DND-41 (cell line): ENCODE measurements at regions not wholly inside any gene's neighbourhood (a gene's known extent, or its start where the extent isn't known, plus 50 kb on each side); places are given as distances from the start of the nearest gene placed in this dataset.

Source experiments
- ATAC-seq: fragments of 200-7000 bp; cut with Tn5 transposase; 3 replicates; pipeline ENCODE4 v1.9.1; 2021; ENCODE audit warnings: low read depth; ENCODE audit not compliant: insufficient read depth
- DNase-seq: peaks from one replicate; pipeline ENCODE4 v3.0.0-alpha.2; 2020
- H2AFZ ChIP-seq: 2 replicates; pipeline ENCODE4 v1.6.0; 2012; ENCODE audit warnings: low read depth, low read length
- H3K27ac ChIP-seq: 2 replicates; pipeline ENCODE4 v1.5.1; 2012; ENCODE audit warnings: low read length, inconsistent platforms
- H3K27me3 ChIP-seq: fragments of 200-600 bp; sonication (generic); 2 replicates; pipeline ENCODE4 v1.6.0; 2012; ENCODE audit warnings: low read length, mild to moderate bottlenecking, inconsistent platforms; ENCODE audit not compliant: insufficient read depth, poor library complexity
- H3K36me3 ChIP-seq: 2 replicates; pipeline ENCODE4 v1.5.1; 2012; ENCODE audit warnings: low read length, inconsistent platforms; ENCODE audit not compliant: insufficient read depth
- H3K4me1 ChIP-seq: 2 replicates; pipeline ENCODE4 v1.5.1; 2012; ENCODE audit warnings: mild to moderate bottlenecking, low read length; ENCODE audit not compliant: insufficient read depth
- H3K4me2 ChIP-seq: 2 replicates; pipeline ENCODE4 v1.6.0; 2012; ENCODE audit warnings: mild to moderate bottlenecking, moderate library complexity, low read length, inconsistent platforms; ENCODE audit not compliant: insufficient read depth
- H3K4me3 ChIP-seq, 2 experiments: fragments of 200-600 bp in 1 of 2; shearing (Covaris generic) in 1 of 2; 2 replicates each; pipeline ENCODE4 v1.5.1; 2012 to 2016; ENCODE audit warnings: inconsistent platforms in 2 of 2, low read length in 2 of 2, mild to moderate bottlenecking in 2 of 2, low read depth in 1 of 2, moderate library complexity in 1 of 2
- H3K79me2 ChIP-seq: 2 replicates; pipeline ENCODE4 v1.6.0; 2012; ENCODE audit warnings: low read length, inconsistent platforms; ENCODE audit not compliant: insufficient read depth
- H3K9ac ChIP-seq: 2 replicates; pipeline ENCODE4 v1.6.0; 2012; ENCODE audit warnings: low read depth, mild to moderate bottlenecking, inconsistent platforms, low read length, moderate library complexity
- H3K9me3 ChIP-seq: 2 replicates; pipeline ENCODE4 v1.5.1; 2012; ENCODE audit warnings: low read length, moderate library complexity, mild to moderate bottlenecking, inconsistent platforms; ENCODE audit not compliant: insufficient read depth, severe bottlenecking
- H4K20me1 ChIP-seq: 2 replicates; pipeline ENCODE4 v1.6.0; 2012; ENCODE audit warnings: low read length; ENCODE audit not compliant: insufficient read depth
- EZH2 ChIP-seq: IDR thresholded peaks from 3 replicates; pipeline ENCODE4 v1.6.1; 2012; ENCODE audit warnings: borderline replicate concordance, low read depth, mild to moderate bottlenecking, moderate library complexity, low read length, inconsistent platforms; ENCODE audit not compliant: severe bottlenecking
- TF ChIP-seq, protein P1 (sequence below): IDR thresholded peaks from 2 replicates; pipeline ENCODE4 v1.5.1; 2012; ENCODE audit warnings: borderline replicate concordance, low read length, moderate library complexity, mild to moderate bottlenecking; ENCODE audit not compliant: poor library complexity, severe bottlenecking; ENCODE audit errors: extremely low read depth

DNA sequence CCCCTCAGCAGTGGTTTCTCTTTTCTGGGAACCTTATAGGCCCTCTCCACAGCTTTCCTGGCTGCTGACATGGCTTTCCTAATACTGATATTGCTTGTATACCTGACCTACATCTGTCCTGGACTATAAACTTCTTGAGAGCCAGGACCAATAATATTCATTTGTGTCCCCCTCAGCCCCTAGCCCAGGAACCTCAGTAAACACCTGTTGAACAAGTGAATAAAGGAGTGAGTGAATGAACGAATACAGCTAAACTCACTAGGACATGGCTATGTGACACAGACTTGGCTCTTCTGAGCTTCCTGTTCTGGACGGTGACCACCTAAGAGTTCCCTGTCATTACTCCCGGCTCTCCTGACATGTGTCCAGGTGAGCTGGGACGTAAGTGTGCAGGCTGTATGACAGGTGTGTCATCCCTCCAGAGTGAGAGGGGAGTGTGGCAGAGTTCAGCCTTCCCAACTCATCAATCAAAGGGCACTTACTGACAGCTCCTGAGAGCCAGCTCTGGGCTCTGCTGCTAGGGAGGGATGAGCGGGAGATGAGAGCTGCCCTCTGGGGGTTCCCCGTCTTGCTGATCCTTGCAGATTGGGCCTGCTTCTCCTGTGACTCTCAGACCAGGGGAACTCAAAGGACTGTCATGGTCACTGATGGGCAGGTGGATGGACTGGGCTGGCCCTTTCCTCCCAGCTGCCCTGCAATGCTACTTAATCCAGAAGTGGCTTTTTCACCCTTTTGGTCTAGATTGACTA, 84.5 kb downstream of the HIF1AN start:
- no peaks in the 10 kb centered on the region; the same call in 1 of the 2 replicates for H4K20me1 ChIP-seq
- H3K27me3 ChIP-seq = peaks cover 33% of the 10 kb centered on the region
- no peak for ATAC-seq
- DNase-seq = no peak
- H2AFZ ChIP-seq = no peak overlapping the region
- H3K9me3 ChIP-seq = no peaks in the 10 kb centered on the region
- H3K27ac ChIP-seq = no peak overlapping the region
- no peak overlapping the region for H3K4me3 ChIP-seq
- TF ChIP-seq EZH2 = no peak
- TF ChIP-seq, protein P1, sequence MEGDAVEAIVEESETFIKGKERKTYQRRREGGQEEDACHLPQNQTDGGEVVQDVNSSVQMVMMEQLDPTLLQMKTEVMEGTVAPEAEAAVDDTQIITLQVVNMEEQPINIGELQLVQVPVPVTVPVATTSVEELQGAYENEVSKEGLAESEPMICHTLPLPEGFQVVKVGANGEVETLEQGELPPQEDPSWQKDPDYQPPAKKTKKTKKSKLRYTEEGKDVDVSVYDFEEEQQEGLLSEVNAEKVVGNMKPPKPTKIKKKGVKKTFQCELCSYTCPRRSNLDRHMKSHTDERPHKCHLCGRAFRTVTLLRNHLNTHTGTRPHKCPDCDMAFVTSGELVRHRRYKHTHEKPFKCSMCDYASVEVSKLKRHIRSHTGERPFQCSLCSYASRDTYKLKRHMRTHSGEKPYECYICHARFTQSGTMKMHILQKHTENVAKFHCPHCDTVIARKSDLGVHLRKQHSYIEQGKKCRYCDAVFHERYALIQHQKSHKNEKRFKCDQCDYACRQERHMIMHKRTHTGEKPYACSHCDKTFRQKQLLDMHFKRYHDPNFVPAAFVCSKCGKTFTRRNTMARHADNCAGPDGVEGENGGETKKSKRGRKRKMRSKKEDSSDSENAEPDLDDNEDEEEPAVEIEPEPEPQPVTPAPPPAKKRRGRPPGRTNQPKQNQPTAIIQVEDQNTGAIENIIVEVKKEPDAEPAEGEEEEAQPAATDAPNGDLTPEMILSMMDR = no peak
- no peak overlapping the region for H3K4me2 ChIP-seq
- no peaks in the 10 kb centered on the region for H3K4me1 ChIP-seq
- no peak overlapping the region for H3K9ac ChIP-seq
- H3K79me2 ChIP-seq = no peaks in the 10 kb centered on the region
- H3K36me3 ChIP-seq = no peaks in the 10 kb centered on the region

DNA sequence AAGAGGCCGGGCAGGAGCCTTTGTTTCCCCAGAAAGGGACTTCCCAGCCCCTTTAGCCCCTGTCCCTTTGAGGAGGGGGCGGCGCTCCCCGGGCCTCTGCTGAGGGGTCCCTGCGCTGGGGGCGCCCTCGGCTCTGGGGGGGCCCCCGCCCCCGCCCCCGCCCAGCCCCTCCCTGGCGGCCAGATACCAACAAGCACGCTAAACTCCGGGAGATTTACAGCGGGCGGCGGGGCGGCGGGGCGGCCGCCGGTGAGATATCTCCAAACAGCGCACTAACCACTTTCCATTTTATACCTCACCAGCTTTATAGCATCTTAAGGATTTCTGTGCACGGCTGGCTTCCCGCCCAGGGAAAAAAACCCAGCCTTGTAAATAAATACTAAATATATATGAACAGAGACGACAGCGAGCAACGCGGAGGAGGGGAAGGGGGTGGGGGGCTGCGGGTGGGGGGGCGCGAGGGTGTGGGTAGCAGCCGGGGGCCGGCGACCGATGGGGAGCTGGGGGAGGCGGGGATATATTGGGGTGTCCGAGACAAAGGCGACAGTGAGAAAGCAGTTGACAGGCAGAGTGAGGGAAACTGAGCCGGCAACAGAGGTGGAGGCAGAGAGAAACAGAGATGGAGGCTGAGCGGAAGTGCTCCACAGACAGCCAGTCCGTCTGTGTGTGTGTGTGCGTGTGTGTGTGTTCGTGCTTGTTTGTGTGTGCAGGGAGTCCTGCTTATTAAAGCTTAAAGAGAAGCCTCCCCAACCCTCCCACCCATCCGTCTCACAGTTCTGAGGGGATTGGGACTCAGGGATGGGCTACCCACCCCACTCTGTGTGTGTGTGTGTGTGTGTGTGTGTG, 85.8 kb downstream of the HIF1AN start:
- Histone ChIP-seq H4K20me1 (no peaks in the 10 kb centered on the region; the same call in 1 of the 2 replicates), H3K4me3 (no peak overlapping the region), H3K4me1 (no peaks in the 10 kb centered on the region), H3K36me3 (no peaks in the 10 kb centered on the region), H3K9me3 (no peaks in the 10 kb centered on the region), H3K27ac (no peak overlapping the region), H3K79me2 (no peaks in the 10 kb centered on the region), H3K9ac (no peak overlapping the region), H3K4me2 (no peak overlapping the region), H3K27me3 (peaks cover 37% of the 10 kb centered on the region), H2AFZ (no peak overlapping the region)
- ATAC-seq (no peak), DNase-seq (no peak)
- TF ChIP-seq, protein P1 = no peak

DNA sequence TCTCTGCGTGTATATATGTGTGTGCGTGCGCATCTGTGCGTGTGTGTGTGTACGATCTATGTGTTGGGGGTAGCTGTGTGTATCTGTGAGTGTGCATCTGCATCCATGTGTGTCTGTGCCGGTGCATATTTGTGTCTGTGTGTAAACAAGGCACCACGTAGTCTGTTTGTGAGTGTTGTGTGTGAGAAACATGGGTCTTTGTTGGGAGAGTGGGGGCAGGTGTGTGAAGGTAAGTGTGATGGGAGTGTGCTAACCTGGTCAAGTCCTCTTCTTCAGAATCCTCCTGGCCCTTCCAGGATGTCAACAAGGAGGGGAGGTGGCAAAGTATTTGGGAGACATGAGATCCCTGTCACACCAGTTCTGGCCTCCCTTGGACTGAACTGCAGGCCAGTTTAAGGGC, 87.2 kb downstream of the HIF1AN start:
- no peak for TF ChIP-seq EZH2
- TF ChIP-seq, protein P1 = no peak
- DNase-seq (no peak), ATAC-seq (no peak)
- Histone ChIP-seq H4K20me1 (no peaks in the 10 kb centered on the region; the same call in 1 of the 2 replicates), H2AFZ (no peak overlapping the region), H3K4me3 (no peak overlapping the region), H3K4me1 (no peaks in the 10 kb centered on the region), H3K36me3 (no peaks in the 10 kb centered on the region), H3K9ac (no peak overlapping the region), H3K9me3 (no peaks in the 10 kb centered on the region), H3K27ac (no peak overlapping the region), H3K4me2 (no peak overlapping the region), H3K79me2 (no peaks in the 10 kb centered on the region), H3K27me3 (peaks cover 34% of the 10 kb centered on the region)
